HG03565 (cell line): ENCODE measurements at regions not wholly inside any gene's neighbourhood (a gene's known extent, or its start where the extent isn't known, plus 50 kb on each side); places are given as distances from the start of the nearest gene placed in this dataset.

Experiments
- ATAC-seq: cut with Tn5 transposase; IDR thresholded peaks from one replicate; pipeline ENCODE4 v1.9.1; 2021; ENCODE audit warnings: mild to moderate bottlenecking, moderate library complexity; ENCODE audit not compliant: unreplicated experiment

- no peak for ATAC-seq
Observed at GRCh38 chr2:6788614-6789013, 77.1 kb downstream of the CMPK2 start.

DNA sequence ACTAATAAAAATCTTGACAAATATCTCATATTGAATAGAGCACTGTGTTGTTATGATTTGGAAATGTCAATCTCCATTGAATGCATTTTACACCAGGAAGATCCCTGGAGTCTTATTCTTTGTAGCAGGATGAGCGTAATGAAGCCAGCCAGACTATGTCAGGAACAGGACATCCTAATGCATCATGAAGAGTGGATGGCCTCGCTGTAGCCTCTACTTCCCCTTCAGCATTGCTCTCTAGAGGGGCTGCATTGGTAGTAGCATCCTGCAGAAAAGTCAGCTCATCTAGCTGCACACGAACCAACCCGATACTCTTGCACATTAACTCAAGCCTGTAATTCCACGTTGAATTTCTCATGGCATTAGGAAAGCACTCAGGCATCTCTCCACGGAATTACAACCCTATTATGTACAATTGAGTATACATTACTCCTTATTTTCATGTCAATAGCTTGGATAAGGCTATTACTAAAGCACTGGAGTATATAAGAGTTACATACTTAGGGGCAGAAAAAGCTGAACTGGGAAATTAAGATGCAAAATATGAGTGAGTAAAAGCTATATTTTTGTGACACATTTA, 76.1 kb downstream of the CMPK2 start:
- no peak for ATAC-seq

DNA sequence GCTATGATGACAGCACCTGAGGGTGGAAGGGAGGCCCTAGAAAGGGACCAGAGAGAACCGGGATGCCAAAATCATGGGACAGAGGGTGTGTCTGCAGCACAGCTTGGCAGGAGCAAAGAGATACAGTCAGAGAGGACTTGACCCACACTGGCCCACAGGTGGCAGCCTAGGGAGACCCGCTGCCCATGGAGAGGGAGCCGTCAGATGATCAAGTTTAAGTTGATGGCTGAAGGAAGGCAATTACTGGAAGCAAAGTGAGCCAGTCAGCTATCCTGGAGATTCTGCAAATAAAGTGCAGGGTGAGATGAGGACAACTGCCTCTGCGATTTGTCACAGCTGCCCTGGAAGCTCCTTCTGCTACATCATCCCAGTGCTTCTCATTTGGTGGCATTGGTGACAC, 74.0 kb downstream of the CMPK2 start:
- ATAC-seq, result no peak

GRCh38 chr2:6792883-6793282, 72.8 kb downstream of the CMPK2 start:
- ATAC-seq, result no peak

DNA sequence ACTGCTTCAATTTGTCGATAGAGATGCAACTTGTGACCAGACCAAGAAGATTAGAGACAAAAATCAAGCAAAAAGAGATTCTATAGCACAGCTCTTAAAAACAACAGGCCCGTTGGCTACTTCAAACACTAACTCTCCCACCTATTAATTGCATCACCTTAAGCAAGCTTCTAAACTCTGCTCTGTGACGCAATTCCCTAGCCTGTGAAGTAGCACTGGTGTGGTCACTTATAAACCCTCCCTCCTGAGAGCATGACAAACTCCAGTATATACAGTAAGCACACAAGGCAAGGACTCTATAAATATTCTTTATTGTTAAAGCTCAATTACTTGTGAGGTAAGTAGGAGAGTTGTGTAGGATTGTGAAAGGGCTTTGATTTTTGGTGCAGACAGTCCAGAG, 72.3 kb downstream of the CMPK2 start:
- ATAC-seq, result no peak

- ATAC-seq, result no peak
Observed at GRCh38 chr2:6793913-6794312, 71.8 kb downstream of the CMPK2 start.

- no peak for ATAC-seq
Observed at GRCh38 chr2:6794448-6794847, 71.3 kb downstream of the CMPK2 start.
